Neural progenitor cell (in vitro differentiated cells): ENCODE measurements at regions not wholly inside any gene's neighbourhood (a gene's known extent, or its start where the extent isn't known, plus 50 kb on each side); places are given as distances from the start of the nearest gene placed in this dataset.

Experiments
- CTCF ChIP-seq: fragments of 200-600 bp; sonication (generic); IDR thresholded peaks from 2 replicates; pipeline ENCODE4 v1.5.1; 2017; ENCODE audit warnings: antibody characterized with exemption, mild to moderate bottlenecking
- EZH2 ChIP-seq: fragments of 200-600 bp; sonication (generic); IDR thresholded peaks from 2 replicates; pipeline ENCODE4 v1.6.1; 2017; ENCODE audit warnings: antibody characterized with exemption, mild to moderate bottlenecking, moderate library complexity

GRCh38 chr15:38019066-38019465 lies 84.6 kb downstream of the TMCO5A start:
- TF ChIP-seq CTCF (no peak), EZH2 (no peak)
